ENCODE measurements at regions not wholly inside any gene's neighbourhood (a gene's known extent, or its start where the extent isn't known, plus 50 kb on each side); places are given as distances from the start of the nearest gene placed in this dataset.

DNA sequence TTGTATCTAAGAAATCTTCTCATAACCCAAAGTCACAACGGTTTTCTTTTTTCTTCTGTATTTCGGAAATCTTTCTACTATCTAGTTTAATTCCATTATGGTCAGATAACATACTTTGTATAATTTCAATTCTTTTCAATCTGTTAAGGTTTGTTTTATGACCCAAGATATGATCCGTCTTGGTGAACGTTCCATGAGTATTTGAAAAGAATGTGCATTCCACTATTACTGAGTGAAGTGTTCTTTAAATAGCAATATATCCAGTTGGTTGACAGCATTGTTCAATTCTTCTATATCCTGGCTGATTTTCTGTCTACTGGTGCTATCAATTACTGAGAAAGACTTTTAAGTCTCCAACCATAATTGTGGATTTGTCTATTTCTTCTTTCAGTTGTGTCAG lies 414.5 kb downstream of the TNS1 start:
- TF ChIP-seq CTCF (IDR thresholded peaks at IDR 0.05; ENCODE audit: poor library complexity) (no peak), EZH2 (IDR thresholded peaks at IDR 0.05; ENCODE audit: borderline replicate concordance) (no peak), EZH2phosphoT487 (IDR thresholded peaks at IDR 0.05; ENCODE audit: low read depth, severe bottlenecking, unreplicated experiment) (no peak)
